Natural killer cell (primary cell): ENCODE measurements at regions not wholly inside any gene's neighbourhood (a gene's known extent, or its start where the extent isn't known, plus 50 kb on each side); places are given as distances from the start of the nearest gene placed in this dataset.

Experiments
- ATAC-seq, 3 donors: fragments of 150-1000 bp in 2 of 3; fragments of 200-7000 bp in 1 of 3; cut with Tn5 transposase; 1 replicate in 1 of 3; 2 replicates in 2 of 3; pipeline ENCODE4 v1.10.0; 2021; ENCODE audit warnings: mild to moderate bottlenecking in 2 of 3, moderate library complexity in 2 of 3
- DNase-seq, 2 donors: peaks; one replicate each; pipeline versions ENCODE4 v3.0.0 to v3.0.0-alpha.2; 2013 to 2021; ENCODE audit warnings: mixed read lengths in 1 of 2
- H3K27ac ChIP-seq: one replicate; pipeline ENCODE4 v1.5.1; 2013; ENCODE audit warnings: mild to moderate bottlenecking, low read length
- H3K27me3 ChIP-seq: one replicate; pipeline ENCODE4 v1.6.1; 2013; ENCODE audit warnings: low read length; ENCODE audit not compliant: control insufficient read depth, insufficient read depth
- H3K36me3 ChIP-seq: one replicate; pipeline ENCODE4 v1.6.1; 2013; ENCODE audit warnings: low read length; ENCODE audit not compliant: control insufficient read depth, insufficient read depth
- H3K4me1 ChIP-seq: one replicate; pipeline ENCODE4 v1.6.1; 2013; ENCODE audit warnings: low read length; ENCODE audit not compliant: control insufficient read depth, insufficient read depth
- H3K4me3 ChIP-seq: one replicate; pipeline ENCODE4 v1.5.1; 2013; ENCODE audit warnings: low read length
- H3K9me3 ChIP-seq: one replicate; pipeline ENCODE4 v1.6.1; 2013; ENCODE audit warnings: low read length; ENCODE audit not compliant: control insufficient read depth, insufficient read depth
- H3K27ac Mint-ChIP-seq, 2 donors: one replicate each; pipeline ENCODE4 v1.8.0; 2022; ENCODE audit warnings: mild to moderate bottlenecking in 2 of 2, mixed read lengths in 2 of 2, moderate library complexity in 1 of 2
- H3K27me3 Mint-ChIP-seq, 2 donors: one replicate each; pipeline ENCODE4 v1.8.0; 2022; ENCODE audit warnings: low read depth in 2 of 2, mixed read lengths in 2 of 2
- H3K36me3 Mint-ChIP-seq: one replicate; pipeline ENCODE4 v1.8.0; 2022; ENCODE audit warnings: mixed read lengths
- H3K4me1 Mint-ChIP-seq, 2 donors: one replicate each; pipeline ENCODE4 v1.8.0; 2022; ENCODE audit warnings: mixed read lengths in 2 of 2
- H3K4me3 Mint-ChIP-seq: one replicate; pipeline ENCODE4 v1.8.0; 2022; ENCODE audit warnings: mild to moderate bottlenecking, moderate library complexity, mixed read lengths
- H3K9me3 Mint-ChIP-seq, 2 donors: one replicate each; pipeline ENCODE4 v1.8.0; 2022; ENCODE audit warnings: mixed read lengths in 2 of 2
- WGBS: methylation state at CpG from one replicate; pipeline ENCODE4 v1.1.7; 2013; ENCODE audit warnings: missing lambda C conversion rate; ENCODE audit not compliant: insufficient coverage; 5-methylcytosine and 5-hydroxymethylcytosine counted together
- intact Hi-C: fragments of 100-400 bp; cut with micrococcal nuclease; formaldehyde crosslinking; loops from one replicate; pipeline ENCODE4 v1.14.2; 2022
- TF ChIP-seq, protein P1 (sequence below): fragments of 200-600 bp; IDR thresholded peaks from one replicate; pipeline ENCODE4 v1.8.0; 2022; ENCODE audit warnings: antibody characterized with exemption

DNA sequence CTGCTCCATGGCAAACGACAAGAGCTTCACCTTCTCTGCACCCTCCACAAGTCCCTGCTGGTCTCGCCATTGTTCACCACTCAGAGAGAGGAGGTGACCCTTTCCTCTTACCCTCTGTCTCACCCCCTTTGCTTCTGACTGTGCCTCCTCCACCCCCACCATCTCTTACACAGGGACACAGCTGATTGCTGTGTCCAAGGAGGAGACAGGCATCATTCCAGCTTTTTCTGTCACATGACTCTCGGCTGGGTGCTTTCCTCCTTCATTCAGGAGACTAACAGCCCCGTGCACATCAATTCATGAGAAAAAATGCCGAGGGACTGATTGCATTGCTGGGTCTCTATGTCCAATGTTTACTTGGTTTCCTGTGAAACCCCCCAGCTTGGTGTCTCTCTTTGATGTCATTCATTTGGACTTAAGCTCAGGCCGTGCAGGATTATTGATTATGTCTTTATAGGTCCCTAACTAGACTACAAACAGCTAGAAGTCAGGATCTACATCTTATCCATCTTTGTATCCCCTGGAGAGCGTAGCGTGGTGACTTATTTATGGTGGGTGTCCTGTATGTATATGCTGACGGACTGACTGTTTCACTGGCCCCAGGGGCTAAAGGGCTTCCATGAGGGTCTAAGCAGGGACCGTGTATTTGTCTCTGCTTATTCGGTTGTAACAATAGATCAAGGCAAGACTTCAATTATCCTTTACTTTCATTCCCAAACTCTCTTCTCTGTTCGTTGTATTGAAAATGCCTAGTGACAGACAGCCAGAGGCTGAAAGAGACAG lies 82.2 kb upstream of the CDH13 start:
- ATAC-seq, result no peak
- WGBS, result 70% methylated on average over 12 of the region's 12 CpGs
- no peaks in the 10 kb centered on the region for H3K9me3 Mint-ChIP-seq

DNA sequence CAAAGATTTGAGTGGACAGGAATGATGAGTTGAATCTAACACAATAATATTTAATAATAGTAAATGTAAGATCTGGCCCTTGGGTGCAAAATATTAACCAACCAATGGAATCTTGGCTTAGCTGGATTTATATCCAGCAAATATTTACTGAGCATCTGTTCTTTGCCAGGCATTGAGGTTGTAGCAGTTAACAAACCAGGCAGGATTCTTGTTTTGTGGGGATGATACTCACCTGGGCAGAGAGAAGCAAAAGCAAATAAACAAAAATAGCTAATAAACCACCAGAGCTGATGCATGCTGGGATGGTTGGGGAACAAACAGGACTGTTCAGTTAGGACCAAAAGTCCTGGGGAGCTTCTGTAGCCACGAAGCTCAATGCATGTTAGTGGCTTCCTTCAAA lies 84.1 kb upstream of the CDH13 start:
- Histone ChIP-seq H3K27ac (no peak overlapping the region), H3K36me3 (no peaks in the 10 kb centered on the region), H3K4me1 (no peaks in the 10 kb centered on the region), H3K9me3 (no peaks in the 10 kb centered on the region), H3K4me3 (no peak overlapping the region), H3K27me3 (no peaks in the 10 kb centered on the region)
- TF ChIP-seq, protein P1, sequence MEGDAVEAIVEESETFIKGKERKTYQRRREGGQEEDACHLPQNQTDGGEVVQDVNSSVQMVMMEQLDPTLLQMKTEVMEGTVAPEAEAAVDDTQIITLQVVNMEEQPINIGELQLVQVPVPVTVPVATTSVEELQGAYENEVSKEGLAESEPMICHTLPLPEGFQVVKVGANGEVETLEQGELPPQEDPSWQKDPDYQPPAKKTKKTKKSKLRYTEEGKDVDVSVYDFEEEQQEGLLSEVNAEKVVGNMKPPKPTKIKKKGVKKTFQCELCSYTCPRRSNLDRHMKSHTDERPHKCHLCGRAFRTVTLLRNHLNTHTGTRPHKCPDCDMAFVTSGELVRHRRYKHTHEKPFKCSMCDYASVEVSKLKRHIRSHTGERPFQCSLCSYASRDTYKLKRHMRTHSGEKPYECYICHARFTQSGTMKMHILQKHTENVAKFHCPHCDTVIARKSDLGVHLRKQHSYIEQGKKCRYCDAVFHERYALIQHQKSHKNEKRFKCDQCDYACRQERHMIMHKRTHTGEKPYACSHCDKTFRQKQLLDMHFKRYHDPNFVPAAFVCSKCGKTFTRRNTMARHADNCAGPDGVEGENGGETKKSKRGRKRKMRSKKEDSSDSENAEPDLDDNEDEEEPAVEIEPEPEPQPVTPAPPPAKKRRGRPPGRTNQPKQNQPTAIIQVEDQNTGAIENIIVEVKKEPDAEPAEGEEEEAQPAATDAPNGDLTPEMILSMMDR, result no peak
- intact Hi-C loops, result no loop called here
- Mint-ChIP-seq H3K4me3 (no peak overlapping the region), H3K27me3 (peaks cover 31 to 34% of the 10 kb centered on the region in 2 donors), H3K4me1 (no peaks in the 10 kb centered on the region), H3K9me3 (no peaks in the 10 kb centered on the region), H3K27ac (no peak overlapping the region), H3K36me3 (no peaks in the 10 kb centered on the region)
- ATAC-seq (no peak), DNase-seq (no peak)
- WGBS, result 70% methylated on average over 1 of the region's 1 CpG

More for the DNA sequence above, 82.2 kb upstream of the CDH13 start:
- Mint-ChIP-seq H3K4me3 (no peak overlapping the region), H3K4me1 (no peaks in the 10 kb centered on the region), H3K27ac (no peak overlapping the region), H3K27me3 (peaks cover 27 to 37% of the 10 kb centered on the region in 2 donors), H3K36me3 (no peaks in the 10 kb centered on the region)
- H3K9me3 ChIP-seq, result no peaks in the 10 kb centered on the region
- no peak overlapping the region for H3K4me3 ChIP-seq
- H3K4me1 ChIP-seq, result no peaks in the 10 kb centered on the region
- H3K27me3 ChIP-seq, result no peaks in the 10 kb centered on the region
- no peak overlapping the region for H3K27ac ChIP-seq
- no peaks in the 10 kb centered on the region for H3K36me3 ChIP-seq
- TF ChIP-seq, protein P1, result no peak
- DNase-seq, result no peak
- intact Hi-C loops, result no loop called here

DNA sequence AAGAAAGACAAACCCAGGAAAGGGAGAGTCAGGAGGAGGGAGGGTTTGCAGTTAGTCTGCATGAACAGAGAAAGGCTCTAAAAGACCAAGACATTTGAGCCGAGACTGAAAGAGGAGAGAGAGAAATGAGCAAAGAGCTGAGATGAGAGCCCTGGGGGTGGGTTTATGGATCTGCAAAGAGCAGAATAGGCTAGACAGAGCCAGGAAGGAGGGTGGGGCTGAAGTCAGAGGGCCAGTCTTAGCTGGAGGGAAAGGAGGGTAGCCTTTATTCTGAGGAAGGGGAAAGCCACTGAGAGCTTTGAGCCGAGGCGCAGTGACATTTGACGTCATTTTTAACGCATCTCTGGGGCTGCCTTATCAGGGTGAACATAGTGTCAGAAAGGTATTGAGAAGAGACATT lies 85.7 kb upstream of the CDH13 start:
- WGBS, result 84% methylated on average over 5 of the region's 5 CpGs

More for the DNA sequence above, 85.7 kb upstream of the CDH13 start:
- H3K9me3 Mint-ChIP-seq, result no peaks in the 10 kb centered on the region
- Histone ChIP-seq H3K4me3 (no peak overlapping the region), H3K36me3 (no peaks in the 10 kb centered on the region), H3K27ac (no peak overlapping the region), H3K9me3 (no peaks in the 10 kb centered on the region), H3K27me3 (no peaks in the 10 kb centered on the region), H3K4me1 (no peaks in the 10 kb centered on the region)
- peaks cover 19 to 34% of the 10 kb centered on the region in 2 donors for H3K27me3 Mint-ChIP-seq
- DNase-seq, result no peak
- TF ChIP-seq, protein P1, result no peak
- no peaks in the 10 kb centered on the region for H3K4me1 Mint-ChIP-seq
- H3K36me3 Mint-ChIP-seq, result no peaks in the 10 kb centered on the region
- intact Hi-C loops, result no loop called here
- no peak for ATAC-seq
- H3K27ac Mint-ChIP-seq, result no peak overlapping the region
- H3K4me3 Mint-ChIP-seq, result no peak overlapping the region
